ENCODE measurements at regions not wholly inside any gene's neighbourhood (a gene's known extent, or its start where the extent isn't known, plus 50 kb on each side); places are given as distances from the start of the nearest gene placed in this dataset.
A peak's percentile ranks its signal among the peaks of the same experiment; 100 is the strongest.

GRCh38 chr15:100734586-100734985, 132.2 kb downstream of the ASB7 start:
- intact Hi-C loops (cut with DNase I; ENCODE audit: low total_unique reads): no loop called here
- H3K36me3 ChIP-seq: no peaks in the 10 kb centered on the region
- H3K27me3 ChIP-seq: no peaks in the 10 kb centered on the region
- peaks cover 0 to 20% (median 12%) of the 10 kb centered on the region in 4 donors for H3K4me1 ChIP-seq
- no peaks in the 10 kb centered on the region for H3K9me3 ChIP-seq
- H3K4me3 ChIP-seq: no peak overlapping the region
- no peak overlapping the region for H3K27ac ChIP-seq
- DNase-seq: peak in 1 of 2 donors; percentile 44
- TF ChIP-seq CTCF (IDR thresholded peaks at IDR 0.05): no peak

GRCh38 chr15:100735129-100736053, 133.0 kb downstream of the ASB7 start:
- Histone ChIP-seq H3K4me1 (peaks cover 0 to 20% (median 12%) of the 10 kb centered on the region in 4 donors), H3K36me3 (no peaks in the 10 kb centered on the region), H3K27ac (no peak overlapping the region), H3K9me3 (no peaks in the 10 kb centered on the region), H3K4me3 (no peak overlapping the region), H3K27me3 (no peaks in the 10 kb centered on the region)
- TF ChIP-seq CTCF (IDR thresholded peaks at IDR 0.05): no peak
- DNase-seq: peak in 1 of 2 donors; percentile 23
- intact Hi-C loops (cut with DNase I; ENCODE audit: low total_unique reads): no loop called here

GRCh38 chr15:100737214-100737613, 134.8 kb downstream of the ASB7 start:
- no peaks in the 10 kb centered on the region for H3K36me3 ChIP-seq
- peak in 1 of 2 donors; percentile 9 for DNase-seq
- peaks cover 0 to 17% (median 11%) of the 10 kb centered on the region in 4 donors for H3K4me1 ChIP-seq
- no peak overlapping the region for H3K4me3 ChIP-seq
- H3K9me3 ChIP-seq: no peaks in the 10 kb centered on the region
- H3K27ac ChIP-seq: no peak overlapping the region
- no peak for TF ChIP-seq CTCF (IDR thresholded peaks at IDR 0.05)
- intact Hi-C loops (cut with DNase I; ENCODE audit: low total_unique reads): no loop called here
- H3K27me3 ChIP-seq: no peaks in the 10 kb centered on the region

- no peak for TF ChIP-seq CTCF (IDR thresholded peaks at IDR 0.05)
Measured at GRCh38 chr15:100738614-100739013, 136.2 kb downstream of the ASB7 start.

GRCh38 chr15:100740138-100740537, 137.7 kb downstream of the ASB7 start:
- Histone ChIP-seq H3K27ac (no peak overlapping the region), H3K4me3 (no peak overlapping the region), H3K36me3 (no peaks in the 10 kb centered on the region), H3K4me1 (no peaks in the 10 kb centered on the region), H3K27me3 (no peaks in the 10 kb centered on the region), H3K9me3 (no peaks in the 10 kb centered on the region)
- intact Hi-C loops (cut with DNase I; ENCODE audit: low total_unique reads): no loop called here
- no peak for TF ChIP-seq CTCF (IDR thresholded peaks at IDR 0.05)
- no peak for DNase-seq

More at GRCh38 chr15:100738614-100739013, 136.2 kb downstream of the ASB7 start:
- Histone ChIP-seq H3K4me3 (no peak overlapping the region), H3K36me3 (no peaks in the 10 kb centered on the region), H3K27ac (no peak overlapping the region), H3K9me3 (no peaks in the 10 kb centered on the region), H3K4me1 (peaks cover 0 to 3% (median 0%) of the 10 kb centered on the region in 4 donors), H3K27me3 (no peaks in the 10 kb centered on the region)
- peak in 1 of 2 donors; percentile 32 for DNase-seq
- intact Hi-C loops (cut with DNase I; ENCODE audit: low total_unique reads): no loop called here
